GM10266 (cell line): ENCODE measurements at regions not wholly inside any gene's neighbourhood (a gene's known extent, or its start where the extent isn't known, plus 50 kb on each side); places are given as distances from the start of the nearest gene placed in this dataset.
"Not testable (repeated sequence)": the region's sequence is repeated elsewhere in the genome, so short reads cannot be mapped to it uniquely, and the experiment has no call there.

ENCODE experiments used
- DNase-seq: peaks from one replicate; pipeline ENCODE4 v3.0.0; 2012; ENCODE audit errors: extremely low spot score
- CTCF ChIP-seq: IDR thresholded peaks from 2 replicates; pipeline ENCODE4 v1.5.1; 2012; ENCODE audit warnings: mild to moderate bottlenecking, low read depth; ENCODE audit not compliant: control insufficient read depth, insufficient read depth; ENCODE audit errors: missing control alignments

GRCh38 chr10:63829020-63829419 lies 307.8 kb downstream of the REEP3 start:
- TF ChIP-seq CTCF, result no peak
- no peak for DNase-seq

GRCh38 chr10:63829573-63830149 lies 308.5 kb downstream of the REEP3 start:
- DNase-seq, result no peak
- TF ChIP-seq CTCF, result no peak

GRCh38 chr10:63832686-63833085 lies 311.5 kb downstream of the REEP3 start:
- no peak for TF ChIP-seq CTCF
- DNase-seq, result no peak

- no peak for DNase-seq
- no peak for TF ChIP-seq CTCF
These were observed 312.3 kb downstream of the REEP3 start for GRCh38 chr10:63833411-63834060.

GRCh38 chr10:63836666-63837442 lies 315.7 kb downstream of the REEP3 start:
- no peak for DNase-seq
- TF ChIP-seq CTCF, result no peak

- no peak for TF ChIP-seq CTCF
- no peak for DNase-seq
These were observed 320.6 kb downstream of the REEP3 start for GRCh38 chr10:63841761-63842160.

- no peak for TF ChIP-seq CTCF
- DNase-seq, result no peak
These were observed 321.9 kb downstream of the REEP3 start for GRCh38 chr10:63843107-63843506.

GRCh38 chr10:63848871-63849270 lies 327.7 kb downstream of the REEP3 start:
- DNase-seq, result not testable (repeated sequence)
